ENCODE measurements at regions not wholly inside any gene's neighbourhood (a gene's known extent, or its start where the extent isn't known, plus 50 kb on each side); places are given as distances from the start of the nearest gene placed in this dataset.

- TF ChIP-seq CTCF (optimal IDR thresholded peaks at IDR 0.05 in 1 of 3, IDR thresholded peaks at IDR 0.05 in 1 of 3, conservative IDR thresholded peaks at IDR 0.05 in 1 of 3; ENCODE audit: extremely low read depth in 1 of 3, insufficient read depth in 2 of 3, low read length in 3 of 3) (no peak), EZH2 (IDR thresholded peaks at IDR 0.05; ENCODE audit: low read length) (no peak)
These were observed 88.1 kb upstream of the DHRS4 start for GRCh38 chr14:23865502-23865901.
